Stimulated activated CD8-positive, alpha-beta memory T cell treated with anti-CD3 and anti-CD28 coated beads, Interleukin-7, amount 100 ng/mL, for 24 hours (primary cell): ENCODE measurements at regions not wholly inside any gene's neighbourhood (a gene's known extent, or its start where the extent isn't known, plus 50 kb on each side); places are given as distances from the start of the nearest gene placed in this dataset.

Experiments
- DNase-seq: peaks from one replicate; pipeline ENCODE4 v3.0.0-alpha.2; 2020; ENCODE audit warnings: low read depth

GRCh38 chr2:3960106-3960505, 256.7 kb downstream of the DCDC2C start:
- DNase-seq, result no peak

GRCh38 chr2:3962719-3963118, 259.3 kb downstream of the DCDC2C start:
- no peak for DNase-seq

DNA sequence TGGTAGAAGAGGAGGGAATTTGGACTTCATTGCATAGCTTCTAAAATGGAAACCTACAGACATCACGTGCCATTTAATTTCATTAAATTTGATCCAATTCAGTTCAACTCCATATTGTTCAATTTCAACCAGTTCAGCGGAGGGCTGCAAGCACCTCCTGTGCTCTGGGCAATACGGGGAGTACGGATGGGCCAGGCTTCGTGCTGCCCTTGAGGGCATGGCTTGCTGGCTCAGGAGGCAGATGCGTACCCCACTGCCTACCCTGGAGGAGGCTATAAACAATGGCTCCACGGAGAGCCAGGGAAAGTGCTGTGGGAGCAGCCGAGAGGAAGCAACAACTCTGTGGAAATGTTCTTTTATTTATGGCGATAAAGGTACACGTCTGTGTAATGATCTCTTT, 261.8 kb downstream of the DCDC2C start:
- DNase-seq, result no peak

GRCh38 chr2:3965953-3966352, 262.6 kb downstream of the DCDC2C start:
- DNase-seq, result no peak

DNA sequence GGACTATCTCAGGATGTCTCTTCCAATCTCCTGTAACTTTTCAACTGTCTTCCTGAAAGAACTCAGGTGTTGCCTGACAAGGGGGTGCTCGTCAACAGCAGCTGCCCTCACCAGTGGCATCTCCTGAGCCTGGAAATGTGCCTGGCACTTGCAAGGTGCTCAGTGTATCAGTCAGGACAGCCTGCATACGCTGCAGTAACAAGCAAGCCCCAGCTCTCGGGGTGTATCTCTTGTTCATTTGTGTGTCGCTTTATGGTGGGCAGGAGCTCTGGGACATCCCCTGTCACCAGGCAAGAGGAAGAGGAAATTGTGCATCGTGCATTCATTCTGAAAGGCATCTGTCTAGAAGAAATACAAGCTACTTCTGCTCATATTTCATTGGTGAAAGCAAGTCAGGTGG, 263.1 kb downstream of the DCDC2C start:
- no peak for DNase-seq

DNA sequence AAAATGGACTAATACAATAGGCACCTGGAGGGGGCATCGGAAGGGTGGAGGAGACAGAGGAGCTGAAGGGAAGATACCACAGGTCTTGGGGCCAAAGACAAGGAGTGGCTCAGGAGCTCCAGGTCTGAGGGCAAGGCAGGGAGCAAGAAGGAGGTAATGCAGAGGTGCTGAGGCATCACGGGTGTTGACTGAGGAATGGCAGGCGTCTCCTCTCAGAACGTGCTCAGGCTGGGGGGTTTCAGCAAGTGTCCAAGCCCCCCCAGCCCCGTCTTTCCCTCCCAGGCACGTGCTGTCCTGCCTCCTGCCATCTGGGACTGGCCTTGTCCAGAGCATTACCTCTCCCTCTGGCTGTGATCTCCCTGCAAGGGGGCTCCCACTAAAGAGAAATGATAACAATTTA, 265.4 kb downstream of the DCDC2C start:
- DNase-seq, result no peak

DNA sequence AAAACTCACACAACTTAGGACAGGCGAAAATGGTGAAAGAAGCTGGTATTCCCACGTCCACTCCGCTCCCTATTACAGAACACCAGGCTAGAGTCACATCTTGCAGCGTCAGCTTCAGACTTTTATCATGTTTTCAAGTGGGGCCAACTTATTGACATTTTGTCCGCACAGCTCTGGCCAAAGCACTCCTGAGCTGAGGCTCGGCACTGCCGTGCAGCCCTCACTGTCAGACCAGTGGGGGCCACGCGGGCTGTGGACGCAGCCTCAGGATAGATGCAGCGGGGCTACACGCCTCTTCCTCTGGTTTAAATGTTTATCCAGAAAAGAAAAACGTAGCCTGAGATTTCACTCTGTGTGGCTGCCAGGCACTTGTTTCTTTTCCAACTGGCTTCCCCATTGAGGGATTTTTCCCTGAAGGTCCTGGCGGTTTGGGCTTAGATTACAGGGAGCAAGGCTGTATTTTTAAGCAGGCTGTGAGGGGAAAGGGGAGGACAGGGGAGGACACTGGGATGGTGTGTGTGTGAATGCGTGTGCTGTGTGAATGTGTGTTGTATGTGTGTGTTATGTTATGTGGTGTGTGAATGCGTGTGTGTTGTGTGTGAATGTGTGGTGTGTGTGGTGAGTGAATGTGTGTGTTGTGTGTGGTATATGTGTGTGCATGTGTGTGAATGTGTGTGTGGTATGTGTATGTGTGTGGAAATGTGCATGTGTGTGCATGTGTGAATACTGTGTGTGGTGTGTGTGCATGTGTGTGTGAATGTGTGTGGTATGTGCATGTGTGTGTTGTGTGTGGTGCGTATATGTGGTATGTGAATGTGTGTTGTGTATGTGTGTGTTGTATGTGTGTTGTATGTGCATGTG, 267.6 kb downstream of the DCDC2C start:
- DNase-seq, result no peak

DNA sequence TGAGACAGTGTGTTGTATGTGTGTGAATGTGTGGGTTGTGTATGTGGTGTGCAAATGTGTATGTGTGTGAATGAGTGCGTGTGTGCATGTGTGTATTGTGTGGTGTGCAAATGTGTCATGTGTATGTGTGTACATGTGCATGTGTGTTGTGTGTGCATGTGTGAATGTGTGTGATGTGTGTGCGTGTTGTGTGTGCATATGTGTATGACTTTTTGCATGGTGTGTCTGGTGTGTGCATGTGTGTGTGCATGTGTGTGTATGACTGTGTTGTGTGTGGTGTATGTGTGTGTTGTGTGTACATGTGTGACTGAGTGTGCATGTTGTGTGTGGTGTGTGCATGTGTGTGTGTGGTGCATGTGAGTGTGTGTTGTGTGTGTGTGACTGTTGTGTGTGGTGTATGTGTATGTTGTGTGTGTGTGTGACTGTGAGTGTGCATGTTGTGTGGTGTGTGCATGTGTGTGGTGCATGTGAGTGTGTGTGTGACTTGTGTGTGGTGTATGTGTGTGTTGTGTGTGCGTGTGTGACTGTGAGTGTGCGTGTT, 268.3 kb downstream of the DCDC2C start:
- no peak for DNase-seq

DNA sequence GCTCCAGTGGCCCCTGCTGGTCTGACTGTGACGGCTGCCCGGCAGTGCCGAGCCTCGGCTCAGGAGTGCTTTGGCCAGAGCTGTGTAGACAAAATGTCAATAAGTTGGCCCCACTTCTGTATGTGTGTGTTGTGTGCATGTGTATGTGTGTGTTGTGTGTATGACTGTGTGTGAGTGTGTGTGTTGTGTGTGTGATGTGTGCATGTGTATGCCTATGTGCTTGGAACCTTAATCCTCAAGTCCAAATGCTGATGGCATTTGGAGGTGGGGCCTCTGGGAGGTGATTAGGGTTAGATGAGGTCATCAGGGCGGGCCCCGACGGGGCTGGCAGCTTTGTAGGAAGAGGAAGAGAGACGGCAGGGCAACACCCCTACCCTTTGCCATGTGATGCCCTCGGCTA, 269.0 kb downstream of the DCDC2C start:
- DNase-seq, result no peak

DNA sequence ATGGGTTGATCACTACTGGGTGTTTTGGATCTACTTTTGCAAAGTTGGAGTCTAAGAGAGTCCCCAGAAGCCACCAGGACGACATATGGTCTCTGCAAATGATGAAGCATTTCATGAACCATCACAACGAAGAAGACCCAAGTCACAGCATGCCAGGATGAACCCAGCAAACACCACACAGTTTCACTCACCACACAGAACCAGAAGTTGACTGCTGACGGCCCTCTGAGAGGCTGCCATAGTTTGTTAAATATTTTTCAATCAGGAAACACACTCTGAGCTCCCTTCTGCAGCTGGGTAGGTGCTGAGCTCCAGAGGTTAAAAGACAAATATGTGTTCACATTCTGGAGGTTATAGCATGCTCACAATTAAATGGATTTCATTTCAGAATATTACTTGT, 271.4 kb downstream of the DCDC2C start:
- DNase-seq, result no peak

DNA sequence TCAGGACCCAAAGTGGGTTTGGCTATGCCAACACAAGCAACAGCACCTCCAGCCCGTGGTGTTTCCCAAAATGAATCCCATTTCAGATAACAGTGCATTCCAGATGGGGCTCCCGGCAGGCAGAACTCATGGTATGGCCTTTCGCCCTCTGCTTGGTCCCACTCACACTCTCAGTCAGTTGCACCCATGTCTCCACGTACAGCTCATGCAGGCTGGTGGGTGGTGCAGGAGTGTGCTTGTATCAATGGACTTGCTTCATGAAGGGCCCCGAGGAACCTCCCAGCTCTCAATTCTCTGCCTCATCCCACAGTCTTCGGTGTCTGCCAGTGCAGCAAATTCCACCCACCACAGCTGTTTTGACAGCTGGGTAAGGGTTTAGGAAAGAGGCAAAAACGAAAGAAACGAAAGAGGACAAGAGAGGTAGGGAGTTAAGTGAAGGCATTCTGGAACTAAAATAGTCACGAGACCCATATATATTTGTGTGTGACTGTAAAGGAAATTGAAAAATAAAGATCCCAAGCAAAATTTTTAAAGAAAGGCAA, 278.1 kb downstream of the DCDC2C start:
- DNase-seq, result no peak

DNA sequence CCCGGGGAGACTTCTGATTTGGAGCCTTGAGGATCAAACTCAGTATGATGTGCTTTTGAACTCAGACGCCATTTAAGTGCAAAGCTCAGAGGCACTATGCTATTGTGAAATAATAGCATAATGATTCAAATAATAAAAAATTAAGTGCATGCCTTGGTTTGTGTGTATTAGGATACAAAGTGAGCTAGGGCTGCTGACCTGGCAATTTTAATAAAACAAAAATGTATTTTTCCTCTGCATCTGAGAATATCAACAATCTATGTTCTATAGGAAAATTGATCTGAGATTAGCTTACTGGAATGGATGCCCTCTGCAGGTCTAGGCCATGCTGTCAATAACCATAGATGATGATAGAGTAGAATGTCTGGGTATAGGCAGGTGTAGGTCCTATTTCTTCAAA, 278.8 kb downstream of the DCDC2C start:
- no peak for DNase-seq

GRCh38 chr2:3986063-3986462, 282.7 kb downstream of the DCDC2C start:
- DNase-seq, result no peak

GRCh38 chr2:3986530-3987258, 283.3 kb downstream of the DCDC2C start:
- DNase-seq, result no peak

- no peak for DNase-seq
Observed at GRCh38 chr2:4002841-4003403, 299.5 kb downstream of the DCDC2C start.

DNA sequence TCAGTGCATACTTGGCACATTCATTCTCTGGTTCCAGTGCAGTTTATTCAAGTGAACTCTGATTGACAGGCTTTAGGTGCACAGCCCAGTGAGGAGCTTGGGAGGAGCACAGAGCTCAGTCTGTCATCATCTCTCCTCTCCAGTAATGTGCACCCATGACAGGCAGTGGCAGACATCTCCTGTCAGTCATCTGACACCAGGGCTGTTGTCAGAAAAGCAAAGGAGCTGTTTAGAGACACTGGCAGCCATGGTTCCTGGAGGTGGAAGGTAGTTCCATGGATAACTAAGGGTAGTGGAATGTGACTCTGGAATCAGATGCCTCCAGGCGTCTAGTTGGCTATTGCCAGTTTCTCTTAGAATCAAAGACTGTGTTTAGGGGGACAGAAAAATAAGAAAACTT, 308.8 kb downstream of the DCDC2C start:
- no peak for DNase-seq

DNA sequence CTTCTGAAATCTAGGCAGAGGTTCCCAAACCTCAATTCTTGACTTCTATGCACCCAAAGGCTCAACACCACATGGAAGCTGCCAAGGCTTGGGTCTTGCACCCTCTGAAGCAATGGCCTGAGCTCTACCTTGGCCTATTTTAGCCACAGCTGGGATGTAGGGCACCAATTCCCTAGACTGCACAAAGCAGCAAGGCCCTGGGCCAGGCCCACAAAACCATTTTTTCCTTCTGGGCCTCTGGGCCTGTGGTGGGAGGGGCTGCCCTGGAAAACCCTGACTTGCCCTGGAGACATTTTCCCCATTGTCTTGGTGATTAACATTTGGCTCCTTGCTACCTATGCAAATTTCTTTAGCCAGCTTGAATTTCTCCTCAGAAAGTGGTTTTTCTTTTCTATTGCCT, 315.2 kb downstream of the DCDC2C start:
- DNase-seq, result no peak

DNA sequence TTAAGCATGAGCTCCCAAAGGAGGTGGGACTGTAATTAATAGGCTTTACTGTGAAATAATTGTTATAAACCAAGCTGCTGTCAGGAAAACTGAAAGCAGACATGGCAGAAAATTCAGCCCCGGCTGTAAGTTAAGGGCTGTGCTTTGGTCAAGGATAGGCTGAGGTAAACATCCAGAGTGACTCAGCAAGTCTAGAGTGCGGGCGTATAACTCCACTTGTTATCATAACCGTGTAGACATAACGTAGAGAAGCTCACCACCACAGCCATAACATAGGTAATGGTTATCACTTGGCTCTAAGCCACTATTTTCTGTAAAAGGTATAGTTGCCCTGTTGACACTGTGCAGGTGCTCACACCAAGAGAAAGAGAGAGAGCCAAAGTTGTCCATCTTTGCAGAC, 316.8 kb downstream of the DCDC2C start:
- DNase-seq, result no peak

DNA sequence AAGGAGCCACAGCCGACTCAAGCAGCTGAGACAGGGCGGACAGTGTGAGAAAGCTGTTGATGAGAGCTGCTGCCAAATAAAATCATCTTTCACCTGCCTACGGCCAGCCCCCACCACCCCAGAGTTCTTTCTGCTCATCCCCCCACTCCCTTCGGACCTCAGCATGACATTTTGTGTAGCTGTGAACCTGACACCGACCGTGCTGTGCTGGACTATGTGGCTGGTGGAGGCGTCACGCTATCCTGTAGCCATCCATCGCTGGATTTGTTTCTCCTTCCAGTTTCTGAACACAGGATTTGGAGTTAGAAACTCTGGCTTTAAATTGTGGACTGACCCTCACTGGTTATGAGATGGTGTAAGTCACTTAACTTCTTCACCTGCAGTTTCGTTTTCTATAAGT, 317.3 kb downstream of the DCDC2C start:
- no peak for DNase-seq

DNA sequence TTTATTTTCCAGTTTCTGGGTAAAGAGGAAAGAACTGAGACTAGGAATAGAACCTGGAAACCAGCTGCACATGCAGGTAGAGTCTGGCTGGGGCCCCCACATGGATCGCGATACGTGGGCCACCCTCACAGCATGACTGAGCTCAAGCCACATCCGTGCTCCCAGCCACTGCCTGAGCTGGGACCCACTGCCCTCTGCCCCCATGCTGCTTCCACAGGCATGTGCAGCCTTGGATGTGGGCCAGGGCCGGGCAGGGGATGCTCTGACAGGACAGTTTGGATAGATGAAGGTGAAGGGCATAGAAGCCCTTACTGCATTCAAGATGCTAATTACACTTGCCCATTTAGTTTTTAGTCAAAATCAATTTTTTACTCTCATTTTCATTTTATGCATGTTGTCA, 321.2 kb downstream of the DCDC2C start:
- DNase-seq, result no peak

GRCh38 chr2:4029081-4029480, 325.7 kb downstream of the DCDC2C start:
- no peak for DNase-seq

DNA sequence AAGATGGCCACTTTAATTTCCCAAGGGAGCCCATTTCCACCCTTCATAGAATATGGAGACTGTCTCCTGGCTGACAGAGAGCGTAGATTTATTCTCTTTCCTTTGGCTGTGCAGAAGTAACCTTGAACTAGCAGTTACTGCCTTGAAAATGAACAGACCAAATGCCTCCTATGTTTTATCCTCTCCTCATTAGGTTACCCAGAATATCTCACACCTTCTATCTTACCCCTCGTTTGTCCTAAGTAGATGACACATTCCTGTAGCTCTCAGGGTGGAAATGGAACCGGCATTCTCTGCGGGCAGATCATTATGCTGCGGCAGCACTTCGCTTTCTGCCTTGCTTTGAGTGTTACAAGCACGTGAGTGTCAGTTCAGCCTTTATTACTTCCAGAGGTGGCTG, 336.5 kb downstream of the DCDC2C start:
- DNase-seq, result no peak
